OCI-LY1 (cell line): ENCODE measurements at regions not wholly inside any gene's neighbourhood (a gene's known extent, or its start where the extent isn't known, plus 50 kb on each side); places are given as distances from the start of the nearest gene placed in this dataset.
A peak's percentile ranks its signal among the peaks of the same experiment; 100 is the strongest.

ENCODE experiments used
- H2AFZ ChIP-seq: fragments of 200-600 bp; sonication (generic), shearing (Covaris generic); 2 replicates; pipeline ENCODE4 v1.6.0; 2014; ENCODE audit warnings: antibody characterized with exemption, mild to moderate bottlenecking, low read length
- H3F3A ChIP-seq: fragments of 200-600 bp; sonication (generic), shearing (Covaris generic); 2 replicates; pipeline ENCODE4 v1.6.0; 2014; ENCODE audit warnings: mild to moderate bottlenecking, antibody characterized with exemption, low read length, moderate library complexity; ENCODE audit not compliant: insufficient read depth
- H3K27ac ChIP-seq: fragments of 200-600 bp; sonication (generic); 2 replicates; pipeline ENCODE4 v1.5.1; 2014; ENCODE audit warnings: low read length, mixed run types, mild to moderate bottlenecking, low read depth; ENCODE audit not compliant: poor library complexity, severe bottlenecking
- H3K27me3 ChIP-seq: fragments of 200-600 bp; sonication (generic); 2 replicates; pipeline ENCODE4 v1.6.0; 2014; ENCODE audit warnings: antibody characterized with exemption, mild to moderate bottlenecking, low read length, moderate library complexity; ENCODE audit not compliant: insufficient read depth
- H3K36me3 ChIP-seq: fragments of 200-600 bp; sonication (generic); 2 replicates; pipeline ENCODE4 v1.6.1; 2014; ENCODE audit warnings: mild to moderate bottlenecking, antibody characterized with exemption, low read length, moderate library complexity, mixed read lengths; ENCODE audit not compliant: insufficient read depth
- H3K4me1 ChIP-seq: fragments of 200-600 bp; sonication (generic); 2 replicates; pipeline ENCODE4 v1.5.1; 2014; ENCODE audit warnings: mild to moderate bottlenecking, low read length, moderate library complexity; ENCODE audit not compliant: insufficient read depth, severe bottlenecking
- H3K4me2 ChIP-seq: fragments of 200-600 bp; sonication (generic), shearing (Covaris generic); 2 replicates; pipeline ENCODE4 v1.6.1; 2014; ENCODE audit warnings: low read length
- H3K4me3 ChIP-seq: fragments of 200-600 bp; sonication (generic); 2 replicates; pipeline ENCODE4 v1.5.1; 2014; ENCODE audit warnings: low read length, low read depth, mild to moderate bottlenecking, mixed read lengths; ENCODE audit not compliant: poor library complexity, severe bottlenecking
- H3K79me2 ChIP-seq: fragments of 200-600 bp; shearing (Covaris generic); 2 replicates; pipeline ENCODE4 v1.6.1; 2016; ENCODE audit warnings: mixed run types, low read length, mixed read lengths; ENCODE audit not compliant: insufficient read depth
- H3K9ac ChIP-seq: fragments of 200-600 bp; sonication (generic), shearing (Covaris generic); 2 replicates; pipeline ENCODE4 v1.6.1; 2014; ENCODE audit warnings: mild to moderate bottlenecking, low read length, mixed read lengths
- H3K9me2 ChIP-seq: fragments of 200-600 bp; sonication (generic), shearing (Covaris generic); 2 replicates; pipeline ENCODE4 v1.6.1; 2014; ENCODE audit warnings: low read depth, mild to moderate bottlenecking, low read length, mixed read lengths
- H3K9me3 ChIP-seq: fragments of 200-600 bp; shearing (Covaris generic); 2 replicates; pipeline ENCODE4 v1.6.1; 2014; ENCODE audit warnings: low read length, mixed read lengths
- H4K20me1 ChIP-seq: fragments of 200-600 bp; sonication (generic), shearing (Covaris generic); 2 replicates; pipeline ENCODE4 v1.6.0; 2016; ENCODE audit warnings: mild to moderate bottlenecking, low read length; ENCODE audit not compliant: insufficient read depth
- CTCF ChIP-seq: fragments of 200-600 bp; sonication (generic), shearing (Covaris generic); IDR thresholded peaks from 2 replicates; pipeline ENCODE4 v1.5.1; 2017; ENCODE audit warnings: mild to moderate bottlenecking, antibody characterized with exemption, low read length, moderate library complexity, mixed read lengths
- EZH2 ChIP-seq: fragments of 200-600 bp; sonication (generic), shearing (Covaris generic); IDR thresholded peaks from 2 replicates; pipeline ENCODE4 v1.8.0; 2017; ENCODE audit warnings: borderline replicate concordance, mixed run types, mild to moderate bottlenecking, antibody characterized with exemption, low read length, moderate library complexity, mixed read lengths

- H3K4me2 ChIP-seq, result no peak overlapping the region
- H4K20me1 ChIP-seq, result no peaks in the 10 kb centered on the region
- no peaks in the 10 kb centered on the region for H3K9me3 ChIP-seq
- no peaks in the 10 kb centered on the region for H3K9me2 ChIP-seq
- TF ChIP-seq CTCF (peak; percentile 82), EZH2 (no peak)
- no peaks in the 10 kb centered on the region for H3F3A ChIP-seq
- no peak overlapping the region for H3K9ac ChIP-seq
- H3K79me2 ChIP-seq, result no peaks in the 10 kb centered on the region
- H2AFZ ChIP-seq, result no peak overlapping the region
- H3K27ac ChIP-seq, result no peak overlapping the region
- no peak overlapping the region for H3K4me3 ChIP-seq
- no peaks in the 10 kb centered on the region for H3K4me1 ChIP-seq
- no peaks in the 10 kb centered on the region for H3K36me3 ChIP-seq
- no peaks in the 10 kb centered on the region for H3K27me3 ChIP-seq
Observed at GRCh38 chr11:12599408-12600143, 74.6 kb upstream of the TEAD1 start.

- H2AFZ ChIP-seq, result no peak overlapping the region
- H3K9me3 ChIP-seq, result no peaks in the 10 kb centered on the region
- H3K4me2 ChIP-seq, result no peak overlapping the region
- no peaks in the 10 kb centered on the region for H3K79me2 ChIP-seq
- H4K20me1 ChIP-seq, result no peaks in the 10 kb centered on the region
- no peak overlapping the region for H3K9ac ChIP-seq
- no peaks in the 10 kb centered on the region for H3K36me3 ChIP-seq
- no peaks in the 10 kb centered on the region for H3K27me3 ChIP-seq
- H3K9me2 ChIP-seq, result no peaks in the 10 kb centered on the region
- TF ChIP-seq CTCF (no peak), EZH2 (no peak)
- H3F3A ChIP-seq, result no peaks in the 10 kb centered on the region
- no peak overlapping the region for H3K27ac ChIP-seq
- H3K4me1 ChIP-seq, result no peaks in the 10 kb centered on the region
- H3K4me3 ChIP-seq, result no peak overlapping the region
Observed at GRCh38 chr11:12600829-12601228, 73.4 kb upstream of the TEAD1 start.

GRCh38 chr11:12602421-12602820 lies 71.8 kb upstream of the TEAD1 start:
- Histone ChIP-seq H4K20me1 (no peaks in the 10 kb centered on the region), H3K4me2 (no peak overlapping the region), H3K36me3 (no peaks in the 10 kb centered on the region), H2AFZ (no peak overlapping the region), H3K4me1 (no peaks in the 10 kb centered on the region), H3F3A (no peaks in the 10 kb centered on the region), H3K4me3 (no peak overlapping the region), H3K9ac (no peak overlapping the region), H3K27me3 (no peaks in the 10 kb centered on the region), H3K9me3 (no peaks in the 10 kb centered on the region), H3K79me2 (no peaks in the 10 kb centered on the region), H3K9me2 (no peaks in the 10 kb centered on the region), H3K27ac (no peak overlapping the region)
- TF ChIP-seq CTCF (no peak), EZH2 (no peak)
